Suprapubic skin (tissue), 4 donors: ENCODE measurements at regions not wholly inside any gene's neighbourhood (a gene's known extent, or its start where the extent isn't known, plus 50 kb on each side); places are given as distances from the start of the nearest gene placed in this dataset.

Source experiments
- EP300 ChIP-seq: sonication (generic); formaldehyde crosslinking; IDR thresholded peaks from one replicate; pipeline ENCODE4 v1.6.1; 2017; ENCODE audit warnings: antibody characterized with exemption
- POLR2A ChIP-seq, 2 donors: fragments of 450-650 bp; IDR thresholded peaks; one replicate each; pipeline ENCODE4 v1.6.1; 2017; ENCODE audit warnings: antibody characterized with exemption in 2 of 2, mild to moderate bottlenecking in 2 of 2, moderate library complexity in 2 of 2
- POLR2AphosphoS5 ChIP-seq, 3 donors: sonication (generic); formaldehyde crosslinking; IDR thresholded peaks; one replicate each; pipeline ENCODE4 v1.6.1; 2017; ENCODE audit warnings: antibody characterized with exemption in 3 of 3
- TF ChIP-seq, protein P1 (sequence below), 2 donors: fragments of 200-600 bp in 1 of 2; fragments of 450-650 bp in 1 of 2; sonication (generic) in 1 of 2; IDR thresholded peaks; one replicate each; pipeline ENCODE4 v1.5.1; 2016 to 2019; ENCODE audit warnings: antibody characterized with exemption in 2 of 2, mild to moderate bottlenecking in 1 of 2, moderate library complexity in 1 of 2

DNA sequence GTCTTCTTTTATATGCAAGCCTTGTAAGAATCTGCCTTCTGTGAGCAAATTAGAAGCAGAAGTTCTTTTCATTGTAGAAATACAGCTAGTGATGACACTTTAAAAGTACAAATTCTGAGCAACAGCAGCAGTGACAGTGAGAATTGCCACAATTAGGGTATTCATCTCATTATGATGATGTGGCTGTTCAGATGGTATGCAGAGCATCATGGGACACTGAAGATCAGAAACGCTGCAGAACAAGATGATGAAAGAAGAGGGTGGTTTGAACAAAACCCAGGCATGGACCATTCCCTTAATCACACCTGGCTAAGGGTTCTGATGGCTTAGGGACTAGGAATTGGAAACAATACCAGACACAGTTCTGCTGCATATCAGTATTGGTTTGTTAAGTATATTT is 312.7 kb upstream of the TBX18 start:
- TF ChIP-seq, protein P1, sequence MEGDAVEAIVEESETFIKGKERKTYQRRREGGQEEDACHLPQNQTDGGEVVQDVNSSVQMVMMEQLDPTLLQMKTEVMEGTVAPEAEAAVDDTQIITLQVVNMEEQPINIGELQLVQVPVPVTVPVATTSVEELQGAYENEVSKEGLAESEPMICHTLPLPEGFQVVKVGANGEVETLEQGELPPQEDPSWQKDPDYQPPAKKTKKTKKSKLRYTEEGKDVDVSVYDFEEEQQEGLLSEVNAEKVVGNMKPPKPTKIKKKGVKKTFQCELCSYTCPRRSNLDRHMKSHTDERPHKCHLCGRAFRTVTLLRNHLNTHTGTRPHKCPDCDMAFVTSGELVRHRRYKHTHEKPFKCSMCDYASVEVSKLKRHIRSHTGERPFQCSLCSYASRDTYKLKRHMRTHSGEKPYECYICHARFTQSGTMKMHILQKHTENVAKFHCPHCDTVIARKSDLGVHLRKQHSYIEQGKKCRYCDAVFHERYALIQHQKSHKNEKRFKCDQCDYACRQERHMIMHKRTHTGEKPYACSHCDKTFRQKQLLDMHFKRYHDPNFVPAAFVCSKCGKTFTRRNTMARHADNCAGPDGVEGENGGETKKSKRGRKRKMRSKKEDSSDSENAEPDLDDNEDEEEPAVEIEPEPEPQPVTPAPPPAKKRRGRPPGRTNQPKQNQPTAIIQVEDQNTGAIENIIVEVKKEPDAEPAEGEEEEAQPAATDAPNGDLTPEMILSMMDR (IDR thresholded peaks at IDR 0.05): no peak
- no peak for TF ChIP-seq EP300
- TF ChIP-seq POLR2A (IDR thresholded peaks at IDR 0.05): no peak
- TF ChIP-seq POLR2AphosphoS5 (IDR thresholded peaks at IDR 0.05): no peak
